ENCODE measurements at regions not wholly inside any gene's neighbourhood (a gene's known extent, or its start where the extent isn't known, plus 50 kb on each side); places are given as distances from the start of the nearest gene placed in this dataset.
"Not testable (repeated sequence)": the region's sequence is repeated elsewhere in the genome, so short reads cannot be mapped to it uniquely, and the experiment has no call there.

DNA sequence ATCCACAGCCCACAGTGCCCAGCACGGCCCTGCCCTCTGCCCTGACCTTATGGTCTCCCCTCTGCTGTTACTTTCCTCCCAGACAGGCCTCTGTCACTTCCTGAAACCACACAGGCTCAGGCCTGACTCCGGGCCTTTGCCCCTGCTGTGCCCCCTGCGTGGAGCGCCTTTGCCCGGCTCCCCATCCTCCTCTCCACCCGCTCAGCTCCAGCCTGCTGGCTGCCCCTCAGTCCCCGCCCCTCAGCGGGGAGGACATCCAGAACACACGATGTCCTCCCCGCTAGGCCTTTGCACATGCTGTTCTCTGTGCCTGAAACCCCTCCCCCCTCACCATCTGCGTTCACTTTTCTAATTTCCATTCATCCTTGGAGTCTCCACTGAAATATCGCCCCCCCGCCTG, 341.9 kb upstream of the SULF2 start:
- not testable (repeated sequence) for TF ChIP-seq ZNF70 (CRISPR knock-in tag; IDR thresholded peaks at IDR 0.05); ARNTL (CRISPR knock-in tag; IDR thresholded peaks at IDR 0.05; ENCODE audit: borderline replicate concordance, low read depth); GLIS3 (CRISPR knock-in tag; IDR thresholded peaks at IDR 0.05); ISL1 (CRISPR knock-in tag; IDR thresholded peaks at IDR 0.05); CSDC2 (CRISPR knock-in tag; IDR thresholded peaks at IDR 0.05); ZFP3 (CRISPR knock-in tag; IDR thresholded peaks at IDR 0.05); TOX (CRISPR knock-in tag; IDR thresholded peaks at IDR 0.05; ENCODE audit: borderline replicate concordance)
- TF ChIP-seq, protein P1, sequence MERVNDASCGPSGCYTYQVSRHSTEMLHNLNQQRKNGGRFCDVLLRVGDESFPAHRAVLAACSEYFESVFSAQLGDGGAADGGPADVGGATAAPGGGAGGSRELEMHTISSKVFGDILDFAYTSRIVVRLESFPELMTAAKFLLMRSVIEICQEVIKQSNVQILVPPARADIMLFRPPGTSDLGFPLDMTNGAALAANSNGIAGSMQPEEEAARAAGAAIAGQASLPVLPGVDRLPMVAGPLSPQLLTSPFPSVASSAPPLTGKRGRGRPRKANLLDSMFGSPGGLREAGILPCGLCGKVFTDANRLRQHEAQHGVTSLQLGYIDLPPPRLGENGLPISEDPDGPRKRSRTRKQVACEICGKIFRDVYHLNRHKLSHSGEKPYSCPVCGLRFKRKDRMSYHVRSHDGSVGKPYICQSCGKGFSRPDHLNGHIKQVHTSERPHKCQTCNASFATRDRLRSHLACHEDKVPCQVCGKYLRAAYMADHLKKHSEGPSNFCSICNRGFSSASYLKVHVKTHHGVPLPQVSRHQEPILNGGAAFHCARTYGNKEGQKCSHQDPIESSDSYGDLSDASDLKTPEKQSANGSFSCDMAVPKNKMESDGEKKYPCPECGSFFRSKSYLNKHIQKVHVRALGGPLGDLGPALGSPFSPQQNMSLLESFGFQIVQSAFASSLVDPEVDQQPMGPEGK (CRISPR knock-in tag; IDR thresholded peaks at IDR 0.05; ENCODE audit: borderline replicate concordance): not testable (repeated sequence)
- TF ChIP-seq, protein P2, sequence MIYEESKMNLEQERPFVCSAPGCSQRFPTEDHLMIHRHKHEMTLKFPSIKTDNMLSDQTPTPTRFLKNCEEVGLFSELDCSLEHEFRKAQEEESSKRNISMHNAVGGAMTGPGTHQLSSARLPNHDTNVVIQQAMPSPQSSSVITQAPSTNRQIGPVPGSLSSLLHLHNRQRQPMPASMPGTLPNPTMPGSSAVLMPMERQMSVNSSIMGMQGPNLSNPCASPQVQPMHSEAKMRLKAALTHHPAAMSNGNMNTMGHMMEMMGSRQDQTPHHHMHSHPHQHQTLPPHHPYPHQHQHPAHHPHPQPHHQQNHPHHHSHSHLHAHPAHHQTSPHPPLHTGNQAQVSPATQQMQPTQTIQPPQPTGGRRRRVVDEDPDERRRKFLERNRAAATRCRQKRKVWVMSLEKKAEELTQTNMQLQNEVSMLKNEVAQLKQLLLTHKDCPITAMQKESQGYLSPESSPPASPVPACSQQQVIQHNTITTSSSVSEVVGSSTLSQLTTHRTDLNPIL (CRISPR knock-in tag; IDR thresholded peaks at IDR 0.05; ENCODE audit: low read depth): not testable (repeated sequence)
- TF ChIP-seq, protein P3, sequence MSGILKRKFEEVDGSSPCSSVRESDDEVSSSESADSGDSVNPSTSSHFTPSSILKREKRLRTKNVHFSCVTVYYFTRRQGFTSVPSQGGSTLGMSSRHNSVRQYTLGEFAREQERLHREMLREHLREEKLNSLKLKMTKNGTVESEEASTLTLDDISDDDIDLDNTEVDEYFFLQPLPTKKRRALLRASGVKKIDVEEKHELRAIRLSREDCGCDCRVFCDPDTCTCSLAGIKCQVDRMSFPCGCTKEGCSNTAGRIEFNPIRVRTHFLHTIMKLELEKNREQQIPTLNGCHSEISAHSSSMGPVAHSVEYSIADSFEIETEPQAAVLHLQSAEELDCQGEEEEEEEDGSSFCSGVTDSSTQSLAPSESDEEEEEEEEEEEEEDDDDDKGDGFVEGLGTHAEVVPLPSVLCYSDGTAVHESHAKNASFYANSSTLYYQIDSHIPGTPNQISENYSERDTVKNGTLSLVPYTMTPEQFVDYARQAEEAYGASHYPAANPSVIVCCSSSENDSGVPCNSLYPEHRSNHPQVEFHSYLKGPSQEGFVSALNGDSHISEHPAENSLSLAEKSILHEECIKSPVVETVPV (CRISPR knock-in tag; IDR thresholded peaks at IDR 0.05): not testable (repeated sequence)

All from SK-N-SH treated with all-trans-retinoic acid at 6 μM for 48 hours (cell line).